ENCODE measurements at regions not wholly inside any gene's neighbourhood (a gene's known extent, or its start where the extent isn't known, plus 50 kb on each side); places are given as distances from the start of the nearest gene placed in this dataset.

- DNase-seq (ENCODE audit: low read depth in 1 of 2, low spot score in 1 of 2): no peak
Observed at GRCh38 chr5:158308429-158309025, 449.6 kb upstream of the CLINT1 start.

- no peak for DNase-seq (ENCODE audit: low read depth in 1 of 2, low spot score in 1 of 2)
Observed at GRCh38 chr5:158305861-158306260, 446.9 kb upstream of the CLINT1 start.

- DNase-seq (ENCODE audit: low read depth in 1 of 2, low spot score in 1 of 2): no peak
Observed at GRCh38 chr5:158304607-158305006, 445.7 kb upstream of the CLINT1 start.

- no peak for DNase-seq (ENCODE audit: low read depth in 1 of 2, low spot score in 1 of 2)
Observed at GRCh38 chr5:158303883-158304282, 444.9 kb upstream of the CLINT1 start.

- DNase-seq (ENCODE audit: low read depth in 1 of 2, low spot score in 1 of 2): no peak
Observed at GRCh38 chr5:158303275-158303674, 444.3 kb upstream of the CLINT1 start.

- no peak for DNase-seq (ENCODE audit: low read depth in 1 of 2, low spot score in 1 of 2)
Observed at GRCh38 chr5:158302029-158302428, 443.1 kb upstream of the CLINT1 start.

- no peak for DNase-seq (ENCODE audit: low read depth in 1 of 2, low spot score in 1 of 2)
Observed at GRCh38 chr5:158301186-158301585, 442.2 kb upstream of the CLINT1 start.

- no peak for DNase-seq (ENCODE audit: low read depth in 1 of 2, low spot score in 1 of 2)
Observed at GRCh38 chr5:158300256-158300655, 441.3 kb upstream of the CLINT1 start.

GRCh38 chr5:158297002-158297527, 438.1 kb upstream of the CLINT1 start:
- no peak for DNase-seq (ENCODE audit: low read depth in 1 of 2, low spot score in 1 of 2)

GRCh38 chr5:158294701-158295100, 435.8 kb upstream of the CLINT1 start:
- DNase-seq (ENCODE audit: low read depth in 1 of 2, low spot score in 1 of 2): no peak

GRCh38 chr5:158292981-158293380, 434.0 kb upstream of the CLINT1 start:
- DNase-seq (ENCODE audit: low read depth in 1 of 2, low spot score in 1 of 2): no peak

- DNase-seq (ENCODE audit: low read depth in 1 of 2, low spot score in 1 of 2): no peak
Observed at GRCh38 chr5:158289967-158290366, 431.0 kb upstream of the CLINT1 start.

- no peak for DNase-seq (ENCODE audit: low read depth in 1 of 2, low spot score in 1 of 2)
Observed at GRCh38 chr5:158288272-158288657, 429.3 kb upstream of the CLINT1 start.

- DNase-seq (ENCODE audit: low read depth in 1 of 2, low spot score in 1 of 2): no peak
Observed at GRCh38 chr5:158287643-158288271, 428.8 kb upstream of the CLINT1 start.

GRCh38 chr5:158286827-158287226, 427.9 kb upstream of the CLINT1 start:
- DNase-seq (ENCODE audit: low read depth in 1 of 2, low spot score in 1 of 2): no peak

GRCh38 chr5:158285698-158286097, 426.8 kb upstream of the CLINT1 start:
- no peak for DNase-seq (ENCODE audit: low read depth in 1 of 2, low spot score in 1 of 2)

- no peak for DNase-seq (ENCODE audit: low read depth in 1 of 2, low spot score in 1 of 2)
Observed at GRCh38 chr5:158284242-158284641, 425.3 kb upstream of the CLINT1 start.

GRCh38 chr5:158283397-158283796, 424.5 kb upstream of the CLINT1 start:
- no peak for DNase-seq (ENCODE audit: low read depth in 1 of 2, low spot score in 1 of 2)

GRCh38 chr5:158278216-158278925, 419.4 kb upstream of the CLINT1 start:
- no peak for DNase-seq (ENCODE audit: low read depth in 1 of 2, low spot score in 1 of 2)

- DNase-seq (ENCODE audit: low read depth in 1 of 2, low spot score in 1 of 2): no peak
Observed at GRCh38 chr5:158277276-158277675, 418.3 kb upstream of the CLINT1 start.

- no peak for DNase-seq (ENCODE audit: low read depth in 1 of 2, low spot score in 1 of 2)
Observed at GRCh38 chr5:158276692-158277091, 417.7 kb upstream of the CLINT1 start.

GRCh38 chr5:158275511-158275910, 416.6 kb upstream of the CLINT1 start:
- no peak for DNase-seq (ENCODE audit: low read depth in 1 of 2, low spot score in 1 of 2)
